HG03139 (cell line): ENCODE measurements at regions not wholly inside any gene's neighbourhood (a gene's known extent, or its start where the extent isn't known, plus 50 kb on each side); places are given as distances from the start of the nearest gene placed in this dataset.
"Not testable (repeated sequence)": the region's sequence is repeated elsewhere in the genome, so short reads cannot be mapped to it uniquely, and the experiment has no call there.

Experiments
- ATAC-seq: cut with Tn5 transposase; IDR thresholded peaks from one replicate; pipeline ENCODE4 v1.9.1; 2021; ENCODE audit not compliant: unreplicated experiment

DNA sequence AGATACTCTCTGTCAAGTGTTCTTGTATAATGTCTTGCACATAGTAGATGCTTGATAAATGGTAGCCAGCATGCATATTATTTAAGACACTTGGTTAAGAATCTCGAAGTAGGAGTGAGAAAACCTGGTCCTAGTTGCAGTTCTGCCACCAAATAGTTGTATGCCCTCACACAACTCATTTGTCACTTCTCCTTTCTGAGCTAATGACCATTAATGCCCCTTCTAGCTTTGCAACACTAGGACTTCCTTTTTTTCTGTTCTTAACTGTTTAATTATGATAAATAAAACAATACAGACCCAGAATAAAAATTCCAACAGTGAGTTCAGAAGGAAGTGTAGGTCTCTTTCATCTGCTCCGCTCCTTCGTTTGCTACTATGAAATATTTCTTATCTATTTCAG, 453.6 kb downstream of the TMEM135 start:
- ATAC-seq, result no peak

DNA sequence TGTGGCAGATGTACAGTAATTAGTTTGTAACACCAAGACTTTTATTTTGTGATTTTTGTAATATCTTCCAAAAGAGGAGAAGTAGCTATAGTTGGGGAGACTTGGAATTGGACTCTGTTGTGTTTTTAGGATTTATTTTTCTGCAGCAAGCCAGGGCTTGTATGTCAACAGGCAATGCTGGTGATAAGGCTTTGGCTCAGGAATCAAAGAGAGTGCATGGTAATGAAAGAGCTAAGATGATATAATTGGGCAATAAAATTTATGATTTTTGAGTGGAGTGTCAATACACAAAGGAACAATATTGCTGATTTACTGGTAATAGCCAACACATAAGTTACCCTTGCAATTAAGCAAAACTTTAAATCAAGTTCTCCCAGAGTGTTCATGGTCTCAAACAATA, 452.9 kb downstream of the TMEM135 start:
- no peak for ATAC-seq

DNA sequence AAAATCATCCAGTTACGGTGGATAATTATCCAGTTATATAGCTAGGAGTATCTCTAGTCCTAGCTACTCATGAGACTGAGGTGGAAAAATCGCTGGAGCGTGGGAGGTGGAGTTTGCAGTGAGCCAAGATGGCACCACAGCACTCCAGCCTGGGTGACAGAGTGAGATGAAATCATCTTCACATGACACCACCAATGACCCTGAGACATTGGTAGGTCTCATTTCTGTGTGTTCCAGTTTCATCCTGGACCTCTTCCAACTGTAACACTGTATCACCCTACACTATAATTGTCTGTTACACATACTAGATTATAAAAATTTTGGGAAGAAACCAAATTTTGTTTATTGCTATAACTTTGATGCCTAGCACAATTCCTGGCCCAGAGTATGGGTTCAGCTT, 446.8 kb downstream of the TMEM135 start:
- ATAC-seq, result no peak

- no peak for ATAC-seq
Observed at GRCh38 chr11:87477321-87477720, 439.6 kb downstream of the TMEM135 start.

- no peak for ATAC-seq
Observed at GRCh38 chr11:87473174-87473573, 435.4 kb downstream of the TMEM135 start.

DNA sequence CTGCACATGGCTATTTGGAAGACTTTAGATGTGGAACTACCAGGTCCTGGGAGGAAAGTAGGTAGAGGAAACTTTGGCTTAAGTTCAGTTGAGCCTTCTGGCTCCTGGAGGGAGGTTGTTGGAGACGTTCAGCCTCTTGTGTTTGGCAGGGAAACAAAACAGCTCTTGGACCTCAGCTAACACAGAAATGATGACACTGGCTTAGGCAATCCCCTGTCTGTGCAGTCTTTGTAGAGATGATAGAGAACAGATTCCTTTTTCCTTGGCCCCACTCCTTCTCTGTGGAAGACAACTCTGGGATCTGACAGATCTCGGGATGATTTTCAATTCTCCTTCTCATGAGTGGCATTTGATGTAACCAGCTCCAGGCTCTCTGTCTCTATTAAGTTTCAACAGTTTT, 428.5 kb downstream of the TMEM135 start:
- no peak for ATAC-seq

- ATAC-seq, result no peak
Observed at GRCh38 chr11:87465716-87466115, 428.0 kb downstream of the TMEM135 start.

DNA sequence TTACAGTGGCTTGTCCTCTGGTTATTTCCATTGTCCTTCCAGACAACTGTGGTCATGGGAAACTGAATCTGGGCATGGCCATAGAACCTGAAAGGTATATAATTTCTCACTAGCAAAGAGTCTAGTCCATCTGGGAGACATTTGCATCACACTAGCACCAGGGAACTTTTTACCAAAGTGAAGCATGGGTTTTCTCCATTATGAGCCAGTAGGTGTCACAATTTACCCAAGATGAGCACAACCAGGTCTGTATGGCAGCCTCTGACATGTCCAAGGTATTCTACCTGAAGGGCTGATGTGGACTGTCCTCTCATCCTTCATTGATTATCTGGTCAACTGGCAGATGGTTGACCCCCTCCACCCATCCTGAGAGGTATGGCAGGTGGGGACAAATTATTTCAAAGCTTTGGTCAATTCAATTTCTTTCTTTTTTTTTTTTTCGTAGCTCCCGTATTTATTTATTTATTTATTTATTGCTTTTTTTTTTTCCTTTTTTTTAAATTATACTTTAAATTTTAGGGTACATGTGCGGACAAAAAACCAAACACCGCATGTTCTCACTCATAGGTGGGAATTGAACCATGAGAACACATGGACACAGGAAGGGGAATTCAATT, 425.9 kb downstream of the TMEM135 start:
- ATAC-seq, result no peak

GRCh38 chr11:87462171-87462570, 424.4 kb downstream of the TMEM135 start:
- no peak for ATAC-seq

- no peak for ATAC-seq
Observed at GRCh38 chr11:87460842-87461637, 423.3 kb downstream of the TMEM135 start.

GRCh38 chr11:87460279-87460678, 422.5 kb downstream of the TMEM135 start:
- no peak for ATAC-seq

- ATAC-seq, result no peak
Observed at GRCh38 chr11:87459351-87459750, 421.6 kb downstream of the TMEM135 start.

GRCh38 chr11:87456499-87456898, 418.8 kb downstream of the TMEM135 start:
- ATAC-seq, result no peak

DNA sequence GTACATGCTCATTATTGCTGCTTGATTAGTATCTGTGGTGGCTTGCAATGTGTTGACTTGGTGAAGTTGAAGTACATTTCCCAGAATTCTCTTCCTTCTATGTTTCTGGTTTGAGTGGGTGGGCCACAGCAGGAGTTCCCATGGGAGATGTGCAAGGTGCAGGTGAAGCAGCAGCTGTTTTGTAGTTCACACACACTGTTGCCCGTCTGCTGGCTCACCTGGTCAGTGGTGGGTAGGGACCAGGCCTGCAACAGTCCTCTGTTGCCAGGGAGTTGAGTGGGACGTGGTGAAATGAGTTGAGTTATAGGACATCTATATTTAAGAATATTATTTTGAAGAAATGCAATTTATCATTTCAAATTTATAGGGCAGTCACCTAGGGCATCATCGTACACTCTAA, 417.4 kb downstream of the TMEM135 start:
- ATAC-seq, result no peak

GRCh38 chr11:87454241-87454640, 416.5 kb downstream of the TMEM135 start:
- ATAC-seq, result no peak

- no peak for ATAC-seq
Observed at GRCh38 chr11:87453531-87454089, 415.9 kb downstream of the TMEM135 start.

DNA sequence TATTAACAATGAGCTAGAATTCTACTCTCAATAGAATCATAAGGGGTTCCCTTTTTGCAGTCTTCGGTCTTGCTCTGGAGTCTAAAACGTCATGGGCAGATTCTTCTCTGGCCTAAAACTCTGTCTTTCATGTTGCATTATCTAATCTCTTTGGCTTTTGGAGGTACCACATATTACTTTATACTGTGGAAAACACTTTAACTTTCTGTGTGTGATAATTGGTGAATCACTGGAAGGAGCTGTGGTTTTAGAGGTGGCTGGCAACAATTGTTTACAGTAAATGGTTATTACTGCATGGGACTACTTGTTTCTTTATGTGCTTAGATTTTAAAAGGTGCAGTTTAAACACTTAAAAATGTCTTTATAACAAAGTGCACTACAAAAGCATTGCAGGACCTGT, 414.3 kb downstream of the TMEM135 start:
- not testable (repeated sequence) for ATAC-seq

DNA sequence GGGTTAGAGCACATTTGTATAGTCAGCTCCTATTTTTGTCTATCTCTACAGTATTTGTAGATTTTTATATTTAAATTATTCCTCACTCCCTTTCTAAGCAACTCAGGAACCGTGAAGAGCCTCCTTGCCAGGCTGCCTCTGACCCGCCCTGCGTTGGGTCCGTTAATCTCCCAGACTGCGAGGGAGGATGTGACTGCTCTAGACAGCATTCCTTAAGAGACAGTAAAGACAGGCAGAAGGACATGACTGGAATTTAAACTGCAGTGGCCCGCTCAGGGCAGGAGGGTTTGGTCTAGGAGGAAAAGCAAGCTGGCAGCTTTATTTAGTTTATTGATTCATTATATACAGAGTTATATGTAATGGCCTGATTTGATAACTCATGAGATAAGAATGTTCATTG, 413.7 kb downstream of the TMEM135 start:
- no peak for ATAC-seq

GRCh38 chr11:87447606-87448005, 409.9 kb downstream of the TMEM135 start:
- no peak for ATAC-seq

GRCh38 chr11:87444993-87445392, 407.3 kb downstream of the TMEM135 start:
- no peak for ATAC-seq

- no peak for ATAC-seq
Observed at GRCh38 chr11:87443707-87444106, 406.0 kb downstream of the TMEM135 start.

GRCh38 chr11:87440076-87440770, 402.5 kb downstream of the TMEM135 start:
- no peak for ATAC-seq
